ENCODE measurements at regions not wholly inside any gene's neighbourhood (a gene's known extent, or its start where the extent isn't known, plus 50 kb on each side); places are given as distances from the start of the nearest gene placed in this dataset.

- no peak overlapping the region for H3K4me3 ChIP-seq
- no peak for DNase-seq
- no peak for TF ChIP-seq CTCF (IDR thresholded peaks at IDR 0.05)
- no peak for TF ChIP-seq POLR2A (IDR thresholded peaks at IDR 0.05)
- no peak for TF ChIP-seq EP300 (IDR thresholded peaks at IDR 0.05)
- WGBS, 3 donors, result 87 to 97% (median 92%) methylated on average over 2 of the region's 2 CpGs
- H3K36me3 ChIP-seq, result no peaks in the 10 kb centered on the region
- intact Hi-C loops (cut with DNase I), result loop anchor here in 1 of 4 donors (10.0 kb wide), 1 partner anchor 46 kb away; no protein-coding TSS in a partner anchor
- H3K4me1 ChIP-seq (ENCODE audit: insufficient read depth), result no peaks in the 10 kb centered on the region
- no peaks in the 10 kb centered on the region for H3K27me3 ChIP-seq
- no peaks in the 10 kb centered on the region for H3K9me3 ChIP-seq
- H3K27ac ChIP-seq, result no peak overlapping the region
Observed at GRCh38 chr9:27888661-27889295, 315.5 kb upstream of the C9orf72 start.

GRCh38 chr9:27924502-27924901 is 351.2 kb upstream of the C9orf72 start:
- 69 to 75% (median 74%) methylated on average over 1 of the region's 1 CpG for WGBS, 3 donors
- TF ChIP-seq POLR2A (IDR thresholded peaks at IDR 0.05) (no peak), EP300 (IDR thresholded peaks at IDR 0.05) (no peak), CTCF (IDR thresholded peaks at IDR 0.05) (no peak)
- H3K4me1 ChIP-seq (ENCODE audit: insufficient read depth), result no peaks in the 10 kb centered on the region
- intact Hi-C loops (cut with DNase I), result no loop called here
- no peaks in the 10 kb centered on the region for H3K27me3 ChIP-seq
- H3K9me3 ChIP-seq, result no peaks in the 10 kb centered on the region
- no peak overlapping the region for H3K4me3 ChIP-seq
- DNase-seq, result no peak
- H3K36me3 ChIP-seq, result no peaks in the 10 kb centered on the region
- no peak overlapping the region for H3K27ac ChIP-seq

- TF ChIP-seq CTCF (IDR thresholded peaks at IDR 0.05), result no peak
- TF ChIP-seq EP300 (IDR thresholded peaks at IDR 0.05), result no peak
- intact Hi-C loops (cut with DNase I), result no loop called here
Observed at GRCh38 chr9:27925815-27926214, 352.5 kb upstream of the C9orf72 start.

GRCh38 chr9:27929841-27930240 is 356.6 kb upstream of the C9orf72 start:
- intact Hi-C loops (cut with DNase I), result loop anchor here in 1 of 4 donors (10.0 kb wide), 1 partner anchor 45 kb away; no protein-coding TSS in a partner anchor
- no peak for TF ChIP-seq EP300 (IDR thresholded peaks at IDR 0.05)
- no peak for TF ChIP-seq POLR2A (IDR thresholded peaks at IDR 0.05)
- no peak for TF ChIP-seq CTCF (IDR thresholded peaks at IDR 0.05)
- no peak for DNase-seq
- no peak overlapping the region for H3K4me3 ChIP-seq
- no peaks in the 10 kb centered on the region for H3K27me3 ChIP-seq
- H3K9me3 ChIP-seq, result no peaks in the 10 kb centered on the region
- WGBS, 3 donors, result 4 to 18% (median 16%) methylated on average over 2 of the region's 2 CpGs
- H3K27ac ChIP-seq, result no peak overlapping the region
- no peaks in the 10 kb centered on the region for H3K4me1 ChIP-seq (ENCODE audit: insufficient read depth)
- no peaks in the 10 kb centered on the region for H3K36me3 ChIP-seq

More at GRCh38 chr9:27925815-27926214, 352.5 kb upstream of the C9orf72 start:
- no peaks in the 10 kb centered on the region for H3K9me3 ChIP-seq
- DNase-seq, result no peak
- H3K36me3 ChIP-seq, result no peaks in the 10 kb centered on the region
- 79 to 84% (median 82%) methylated on average over 4 of the region's 4 CpGs for WGBS, 3 donors
- no peaks in the 10 kb centered on the region for H3K4me1 ChIP-seq (ENCODE audit: insufficient read depth)
- H3K27ac ChIP-seq, result no peak overlapping the region
- H3K27me3 ChIP-seq, result no peaks in the 10 kb centered on the region
- no peak overlapping the region for H3K4me3 ChIP-seq

All from ovary (tissue), 7 donors.